SK-N-MC (cell line): ENCODE measurements at regions not wholly inside any gene's neighbourhood (a gene's known extent, or its start where the extent isn't known, plus 50 kb on each side); places are given as distances from the start of the nearest gene placed in this dataset.

Experiments
- FOXP2 ChIP-seq: optimal IDR thresholded peaks from 2 replicates; pipeline ENCODE3; 2011; ENCODE audit warnings: mild to moderate bottlenecking, moderate library complexity; ENCODE audit not compliant: insufficient read depth; ENCODE audit errors: extremely low read length, control extremely low read depth
- POLR2AphosphoS5 ChIP-seq: IDR thresholded peaks from 2 replicates; pipeline ENCODE4 v1.6.1; 2012; ENCODE audit warnings: mild to moderate bottlenecking, low read depth, low read length, borderline replicate concordance

GRCh38 chr7:35379481-35379880 lies 125.6 kb upstream of the TBX20 start:
- TF ChIP-seq POLR2AphosphoS5, result no peak
- no peak for TF ChIP-seq FOXP2
